ENCODE measurements at regions not wholly inside any gene's neighbourhood (a gene's known extent, or its start where the extent isn't known, plus 50 kb on each side); places are given as distances from the start of the nearest gene placed in this dataset.

DNA sequence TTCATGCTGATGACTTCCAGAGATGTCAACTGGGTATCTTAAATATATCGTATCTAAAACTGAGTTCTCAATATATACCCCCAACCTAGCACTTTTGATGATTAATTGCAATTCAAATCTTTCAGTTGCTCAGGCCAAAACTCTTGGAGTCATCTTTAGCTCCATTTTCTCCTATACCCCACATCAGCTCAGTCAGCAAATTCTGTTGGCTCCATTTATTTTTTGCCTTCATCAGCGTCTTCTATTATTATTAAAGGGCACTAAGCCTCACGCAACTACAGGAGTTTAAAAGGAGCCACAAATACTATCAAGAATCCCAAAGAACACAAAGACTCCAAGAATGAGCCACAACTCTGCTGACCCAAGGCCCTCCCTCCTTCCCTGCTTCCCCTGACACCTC lies 134.9 kb downstream of the KCTD12 start:
- no peak for DNase-seq (ENCODE audit: low read depth in 4 of 4, low spot score in 3 of 4)

DNA sequence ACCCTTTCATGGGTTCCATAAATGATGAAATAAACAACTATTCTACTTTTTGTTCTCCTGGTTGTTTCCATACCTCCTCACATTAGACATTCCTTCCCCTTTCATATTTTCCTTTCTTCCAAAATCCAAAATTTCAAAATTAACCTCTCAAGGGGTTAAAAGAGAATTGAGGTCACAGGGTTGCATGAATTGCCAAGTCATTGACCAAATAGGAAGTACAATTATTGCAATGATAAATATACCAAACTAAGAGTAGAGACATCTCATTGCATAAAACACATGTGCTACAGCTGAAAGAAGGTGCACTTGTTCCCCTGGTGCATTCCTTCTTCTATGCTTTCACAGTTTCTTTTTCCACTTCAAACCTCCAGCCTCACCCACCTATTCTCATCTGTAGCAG lies 136.1 kb downstream of the KCTD12 start:
- no peak for DNase-seq (ENCODE audit: low read depth in 4 of 4, low spot score in 3 of 4)

DNA sequence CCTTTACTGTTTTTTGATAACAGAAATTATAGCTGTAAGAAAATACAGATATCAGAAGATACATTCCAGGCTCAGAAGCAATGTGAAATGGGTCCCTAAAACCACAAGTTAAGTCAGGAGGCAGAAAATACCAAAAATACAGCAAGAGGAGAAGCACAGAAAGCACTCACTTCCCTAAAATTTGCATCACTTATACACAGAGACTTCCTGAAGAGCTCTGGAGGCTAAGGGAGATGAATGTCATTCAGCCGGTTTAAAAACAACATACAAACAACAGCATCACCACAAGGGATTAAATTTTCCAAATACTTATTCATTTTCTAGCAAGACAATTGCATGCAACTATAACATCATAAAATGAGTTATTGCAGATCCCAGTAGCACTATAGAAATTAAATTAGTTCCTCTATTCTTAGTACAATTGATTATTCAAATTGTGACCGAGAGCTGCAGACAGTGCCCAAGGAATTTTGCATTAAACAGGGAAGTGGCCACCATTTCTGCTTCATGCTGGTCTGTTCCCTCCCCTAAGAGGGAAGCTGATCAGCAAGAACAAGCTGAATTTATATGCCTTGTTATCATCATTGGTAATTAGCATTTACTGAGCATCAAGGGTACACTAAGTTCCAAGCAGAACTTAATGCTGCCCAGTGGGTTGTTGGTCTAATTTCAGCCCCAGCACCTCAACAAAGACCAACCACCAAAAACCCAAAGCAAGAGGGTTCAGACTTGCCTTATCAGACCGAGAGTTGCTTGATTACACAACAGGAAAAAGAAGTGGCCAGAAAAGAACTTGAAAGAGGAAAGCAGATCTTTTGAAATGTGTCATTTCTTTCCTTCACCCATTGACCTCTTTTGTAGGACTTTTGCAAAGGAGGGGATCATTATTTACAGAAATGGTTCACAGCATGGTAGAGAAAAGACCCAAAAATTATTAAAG lies 140.7 kb downstream of the KCTD12 start:
- DNase-seq (ENCODE audit: low read depth in 4 of 4, low spot score in 3 of 4), result no peak

DNA sequence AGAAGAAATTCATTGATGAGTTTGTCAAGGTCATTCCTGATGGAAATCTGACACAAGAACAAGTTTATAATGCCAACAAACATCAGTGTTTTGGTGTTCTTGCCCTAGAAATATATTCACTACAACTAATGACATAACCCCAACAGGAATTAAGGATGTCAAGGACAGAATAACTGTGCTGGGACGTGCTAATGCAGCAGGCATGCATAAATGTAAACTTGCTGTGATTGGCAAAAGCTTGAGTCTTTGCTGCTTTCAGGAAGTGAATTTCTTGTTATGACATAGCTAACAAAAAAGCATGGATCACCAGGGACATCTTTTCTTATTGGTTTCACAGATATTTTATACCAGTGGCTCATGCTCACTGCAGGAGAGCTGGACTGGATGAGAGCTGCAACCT lies 144.6 kb downstream of the KCTD12 start:
- no peak for DNase-seq (ENCODE audit: low read depth in 4 of 4, low spot score in 3 of 4)

DNA sequence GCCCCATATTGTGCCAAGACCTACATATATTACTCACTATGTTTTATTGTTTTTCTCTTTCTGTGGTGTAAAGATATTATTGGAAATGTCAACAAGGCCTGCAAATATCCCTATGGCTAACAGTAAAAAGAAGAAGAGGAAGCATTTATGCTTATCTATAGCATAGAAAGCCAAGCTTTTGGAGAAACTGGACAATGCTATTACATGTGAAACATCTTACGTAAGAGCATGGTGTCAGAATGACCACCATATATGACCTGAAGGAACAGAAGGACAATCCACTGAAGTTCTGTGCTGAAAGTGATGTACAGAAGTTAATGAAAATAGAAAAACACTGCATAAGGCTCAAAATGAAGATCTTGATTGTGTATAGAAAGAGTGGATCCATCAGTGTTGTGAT lies 145.2 kb downstream of the KCTD12 start:
- DNase-seq (ENCODE audit: low read depth in 4 of 4, low spot score in 3 of 4), result no peak

DNA sequence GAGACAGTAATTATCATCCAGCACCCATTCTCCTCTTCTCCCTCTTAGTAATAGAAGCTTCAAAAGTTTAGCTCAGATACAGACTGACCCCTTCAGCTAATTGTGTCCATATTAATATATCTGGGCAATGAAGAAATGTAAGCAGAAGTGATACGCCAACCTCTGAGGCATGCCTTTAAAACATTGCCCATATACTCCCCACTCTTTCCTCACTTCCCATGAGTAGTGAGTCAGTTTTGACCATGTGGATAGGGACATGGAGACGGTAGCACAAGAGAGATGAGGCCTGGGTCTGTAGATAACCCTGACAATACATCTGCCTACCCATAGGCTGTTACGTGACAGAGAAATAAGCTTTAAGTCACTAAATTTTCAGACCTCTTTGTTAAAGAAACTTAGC lies 147.6 kb downstream of the KCTD12 start:
- no peak for DNase-seq (ENCODE audit: low read depth in 4 of 4, low spot score in 3 of 4)

DNA sequence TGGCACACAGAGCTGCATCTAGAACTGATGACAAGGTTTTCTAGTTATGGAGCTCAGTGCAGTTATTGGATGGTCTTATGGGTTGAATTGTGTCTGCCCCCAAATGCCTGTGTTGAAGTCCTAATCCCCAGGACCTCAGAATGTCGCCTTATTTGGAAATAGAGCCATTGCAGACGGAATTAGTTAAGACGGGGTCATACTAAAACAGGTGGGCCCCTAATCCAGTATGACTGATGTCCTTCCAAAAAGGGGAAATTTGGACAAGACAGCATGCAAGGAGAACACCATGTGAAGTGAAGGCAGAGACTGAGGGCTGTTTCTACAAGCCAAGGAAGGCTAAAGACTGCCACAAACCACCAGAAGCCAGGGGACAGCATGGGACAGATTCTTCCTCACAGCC lies 148.7 kb downstream of the KCTD12 start:
- DNase-seq (ENCODE audit: low read depth in 4 of 4, low spot score in 3 of 4), result no peak

DNA sequence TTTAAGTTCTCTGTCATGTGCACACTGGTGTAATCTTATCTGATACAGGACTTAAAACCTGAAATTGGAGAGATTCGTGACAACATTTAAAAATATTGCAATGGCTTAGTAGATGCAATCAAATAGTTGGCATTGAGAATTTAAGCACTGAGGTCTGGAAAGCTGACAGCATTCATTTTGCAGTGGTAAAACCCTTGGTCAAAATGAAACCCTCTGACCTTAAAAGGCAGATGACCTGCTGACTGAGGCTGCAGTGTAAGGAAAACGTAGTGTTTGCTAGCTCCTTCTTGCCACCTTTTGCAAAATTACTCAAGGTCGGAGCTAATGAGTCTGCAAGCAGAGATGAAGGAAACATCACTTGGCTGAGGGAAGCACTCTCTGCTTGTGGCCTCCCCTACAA lies 150.6 kb downstream of the KCTD12 start:
- no peak for DNase-seq (ENCODE audit: low read depth in 4 of 4, low spot score in 3 of 4)

DNA sequence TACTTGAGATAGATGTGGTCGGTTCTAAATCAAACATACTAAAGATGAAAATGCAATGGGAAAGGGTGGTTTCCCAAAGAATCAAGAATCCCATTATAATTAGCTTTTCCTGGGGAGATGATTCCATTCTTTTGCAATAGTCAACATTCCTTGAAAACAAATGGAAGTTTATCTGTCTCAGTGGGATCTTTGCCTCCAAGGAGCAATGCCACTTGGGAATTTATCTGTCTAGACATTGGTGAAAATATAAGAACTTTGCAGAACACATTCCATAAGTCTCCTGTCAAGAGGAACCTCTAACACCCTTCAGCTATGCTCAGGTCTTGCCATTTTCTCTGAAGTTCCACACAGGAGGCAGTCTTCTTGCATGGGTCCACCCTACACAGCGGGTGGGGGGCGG lies 152.5 kb downstream of the KCTD12 start:
- no peak for DNase-seq (ENCODE audit: low read depth in 4 of 4, low spot score in 3 of 4)

DNA sequence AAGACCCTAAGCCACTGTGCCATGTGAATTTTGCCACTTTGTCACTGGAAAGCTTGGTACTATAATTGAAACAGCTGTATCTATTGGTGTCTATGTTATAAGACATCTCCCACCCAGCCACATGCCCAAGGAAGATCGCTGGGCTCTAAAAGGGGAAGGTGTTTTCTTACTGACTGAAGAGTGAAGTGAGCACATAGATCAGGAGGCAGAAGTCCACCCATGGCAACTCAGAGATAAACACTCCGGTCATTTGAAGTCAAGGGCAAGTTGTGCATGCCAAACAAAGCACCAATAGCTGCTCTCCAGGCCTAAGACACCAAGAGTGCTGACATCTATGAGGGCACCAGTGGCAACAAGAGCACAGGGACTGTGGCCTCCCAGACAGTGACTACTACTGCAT lies 153.8 kb downstream of the KCTD12 start:
- no peak for DNase-seq (ENCODE audit: low read depth in 4 of 4, low spot score in 3 of 4)

DNA sequence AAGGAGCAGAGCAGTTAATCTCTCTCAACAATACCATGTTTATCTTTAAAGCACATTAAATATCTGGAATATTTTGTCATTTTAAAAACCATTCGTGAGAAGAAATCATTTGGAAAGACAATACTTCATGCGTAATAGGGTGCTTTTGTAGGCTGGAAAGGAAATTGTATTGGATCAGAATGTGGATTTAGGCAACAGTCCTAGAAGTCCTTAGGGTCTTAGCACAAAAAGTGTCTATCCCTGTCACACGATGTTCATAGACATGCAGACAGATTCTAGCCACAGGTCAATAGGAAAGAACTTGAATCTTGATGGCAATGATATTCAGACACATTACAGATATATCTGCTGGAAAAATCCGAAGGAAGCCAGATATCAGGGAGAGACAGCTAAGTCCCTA lies 156.0 kb downstream of the KCTD12 start:
- no peak for DNase-seq (ENCODE audit: low read depth in 4 of 4, low spot score in 3 of 4)

DNA sequence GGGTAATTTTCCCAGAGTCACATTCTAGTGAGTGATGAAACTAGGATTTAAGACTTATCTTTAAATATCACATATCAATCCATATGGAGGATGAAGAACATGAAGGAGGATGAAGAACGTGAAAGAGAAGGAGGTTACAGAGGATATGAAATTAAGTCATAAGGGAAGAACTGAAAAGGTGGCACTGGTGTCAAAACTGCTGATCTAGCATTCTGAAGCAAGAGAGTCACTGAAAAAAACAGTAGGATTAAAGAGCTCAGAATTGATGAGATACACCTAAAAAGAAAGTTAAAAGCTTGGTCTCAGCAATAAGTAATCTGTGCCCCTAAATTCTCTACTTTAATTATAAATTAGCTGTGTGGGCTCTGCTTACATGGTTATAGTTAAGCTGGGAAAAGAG lies 156.5 kb downstream of the KCTD12 start:
- DNase-seq (ENCODE audit: low read depth in 4 of 4, low spot score in 3 of 4), result no peak

DNA sequence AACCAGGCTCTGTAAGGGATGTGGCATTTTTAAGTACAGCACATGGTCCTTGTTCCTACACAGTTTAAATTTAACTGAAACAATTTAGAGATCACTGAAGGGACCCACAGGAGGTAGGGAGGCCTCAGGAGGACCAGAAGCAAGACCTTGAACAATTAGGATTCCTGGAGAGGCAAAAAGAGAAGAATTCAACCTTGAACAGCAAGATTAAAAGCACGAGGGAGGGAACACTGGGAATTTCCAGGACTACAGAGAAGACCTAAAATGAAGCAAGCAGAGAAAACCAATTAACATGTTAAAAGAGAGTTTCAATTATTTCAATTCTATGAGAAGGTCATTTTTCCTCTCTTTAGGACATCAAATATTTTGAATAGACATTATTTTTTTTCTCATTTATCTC lies 160.3 kb downstream of the KCTD12 start:
- DNase-seq (ENCODE audit: low read depth in 4 of 4, low spot score in 3 of 4), result no peak

DNA sequence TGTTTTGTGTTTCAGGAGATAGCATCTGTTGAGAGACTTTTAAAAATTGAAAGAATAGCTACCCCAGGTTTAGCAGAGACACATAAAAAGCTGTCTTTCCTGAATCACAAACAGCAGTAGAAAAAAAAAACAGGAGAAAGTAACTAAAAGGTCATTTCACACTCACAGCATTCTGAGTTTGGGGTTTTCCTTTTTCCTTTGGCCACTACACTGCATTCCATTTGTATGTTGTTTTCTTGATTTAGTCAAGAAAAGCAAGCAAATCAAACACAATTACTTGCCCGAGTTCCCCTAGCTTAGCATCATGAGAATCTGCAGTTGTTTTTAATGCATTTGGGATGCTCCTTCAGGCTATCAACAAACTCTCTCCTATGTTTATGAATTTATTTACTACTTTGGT lies 161.0 kb downstream of the KCTD12 start:
- no peak for DNase-seq (ENCODE audit: low read depth in 4 of 4, low spot score in 3 of 4)

DNA sequence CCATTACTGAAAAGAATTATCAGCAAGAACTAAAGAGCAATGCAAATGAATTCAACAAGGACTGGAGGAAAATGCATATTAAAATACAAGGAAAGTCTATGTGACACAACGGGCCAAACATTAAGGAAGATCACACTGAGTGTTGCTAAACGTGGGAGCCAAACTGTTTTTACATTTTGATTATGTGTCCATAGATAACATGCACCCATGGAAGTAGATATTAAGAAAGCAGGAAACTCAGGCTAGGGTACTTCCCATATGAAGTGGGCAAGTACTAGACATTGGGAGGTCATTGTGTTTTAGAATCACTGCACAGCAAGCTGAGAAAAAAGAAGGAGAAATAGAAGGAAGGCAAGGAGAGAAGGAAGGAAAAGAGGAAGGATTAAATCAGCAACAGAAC lies 161.8 kb downstream of the KCTD12 start:
- DNase-seq (ENCODE audit: low read depth in 4 of 4, low spot score in 3 of 4), result no peak

DNA sequence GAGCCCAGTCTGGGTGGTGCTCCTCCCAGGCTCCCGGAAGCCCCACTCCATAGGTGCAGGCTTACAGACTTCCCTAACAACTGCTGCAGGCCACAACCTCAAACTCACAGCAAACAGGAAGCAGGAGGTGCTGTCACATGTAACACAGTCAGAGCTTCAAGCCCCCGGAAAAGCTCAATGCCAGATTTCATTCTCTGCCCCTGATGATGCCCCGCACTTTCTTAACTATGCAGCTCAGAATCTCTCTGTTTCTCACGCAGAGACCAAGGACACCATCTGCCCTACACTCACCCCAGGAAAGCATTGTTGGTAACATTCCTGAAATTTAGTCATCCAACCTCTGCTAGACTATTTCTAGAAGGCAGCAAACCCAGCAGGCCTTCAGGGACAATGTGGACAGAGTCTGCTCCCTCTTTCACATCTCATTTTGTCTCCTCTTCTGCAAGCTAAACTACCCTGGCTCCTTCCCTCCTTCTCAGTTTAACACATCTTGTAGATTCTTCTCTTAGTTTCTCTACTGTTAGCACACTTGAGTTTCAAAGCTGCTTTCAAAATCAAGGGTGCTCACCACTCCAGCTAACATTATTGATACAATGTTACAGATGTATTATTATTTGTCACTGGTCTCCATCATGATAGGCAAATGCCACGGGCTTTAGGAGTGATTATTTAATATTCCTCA lies 162.5 kb downstream of the KCTD12 start:
- no peak for DNase-seq (ENCODE audit: low read depth in 4 of 4, low spot score in 3 of 4)

DNA sequence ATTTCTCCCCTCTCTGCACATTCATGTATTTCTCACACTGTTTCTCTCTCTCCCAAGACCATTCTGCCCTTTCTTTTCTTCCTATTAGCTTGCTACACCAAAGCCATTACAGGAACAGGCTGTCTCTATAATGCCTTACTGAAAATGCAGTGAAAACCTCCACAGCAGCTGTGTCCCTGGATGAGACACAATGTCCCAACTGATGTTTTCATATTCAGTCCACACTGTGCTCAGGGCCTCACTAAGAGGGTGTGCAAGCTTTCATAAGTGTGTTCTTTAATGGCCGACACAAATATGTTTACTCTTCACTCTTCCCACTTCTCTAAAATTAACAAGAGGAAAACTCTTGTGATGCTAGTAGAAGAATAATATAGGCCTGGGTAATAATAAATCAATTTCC lies 163.4 kb downstream of the KCTD12 start:
- no peak for DNase-seq (ENCODE audit: low read depth in 4 of 4, low spot score in 3 of 4)

DNA sequence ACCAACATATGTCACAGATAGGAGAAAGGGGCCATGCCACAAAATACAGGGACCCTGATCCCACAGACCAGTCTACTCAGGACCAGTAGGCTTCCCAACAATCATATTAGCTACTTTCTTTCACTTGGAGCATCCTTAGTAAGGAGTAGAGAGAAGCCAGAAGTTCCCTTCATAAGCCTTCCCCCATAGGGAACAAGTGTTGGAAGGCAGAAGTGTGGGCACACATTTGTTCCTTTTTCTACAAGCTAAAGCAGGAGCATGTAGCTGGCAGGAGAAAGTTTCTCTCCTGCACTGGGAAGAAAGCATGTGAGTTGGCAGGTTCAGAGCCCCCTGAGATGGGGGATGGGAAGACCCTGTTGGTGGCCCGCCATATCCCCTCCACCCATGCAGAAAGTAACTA lies 165.4 kb downstream of the KCTD12 start:
- DNase-seq (ENCODE audit: low read depth in 4 of 4, low spot score in 3 of 4), result no peak

DNA sequence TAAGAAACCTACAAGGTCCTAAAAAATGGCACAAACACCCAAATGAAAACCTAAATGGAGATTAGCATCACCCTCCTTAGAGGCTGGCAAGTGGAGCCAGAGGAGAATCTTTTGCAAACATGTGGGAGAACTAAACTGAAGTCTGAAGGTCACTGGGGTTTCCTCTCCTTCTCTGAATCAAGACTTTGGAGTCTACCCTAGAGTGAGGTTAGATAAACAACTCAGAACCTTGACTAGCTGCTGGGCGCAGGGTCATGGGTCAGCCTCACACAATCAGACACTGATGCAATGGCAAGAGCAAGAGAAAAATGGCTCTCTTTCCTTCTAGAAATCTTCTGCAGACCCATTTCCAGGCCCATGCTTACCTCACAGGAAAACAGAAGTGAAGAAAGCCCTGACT lies 165.8 kb downstream of the KCTD12 start:
- no peak for DNase-seq (ENCODE audit: low read depth in 4 of 4, low spot score in 3 of 4)

DNA sequence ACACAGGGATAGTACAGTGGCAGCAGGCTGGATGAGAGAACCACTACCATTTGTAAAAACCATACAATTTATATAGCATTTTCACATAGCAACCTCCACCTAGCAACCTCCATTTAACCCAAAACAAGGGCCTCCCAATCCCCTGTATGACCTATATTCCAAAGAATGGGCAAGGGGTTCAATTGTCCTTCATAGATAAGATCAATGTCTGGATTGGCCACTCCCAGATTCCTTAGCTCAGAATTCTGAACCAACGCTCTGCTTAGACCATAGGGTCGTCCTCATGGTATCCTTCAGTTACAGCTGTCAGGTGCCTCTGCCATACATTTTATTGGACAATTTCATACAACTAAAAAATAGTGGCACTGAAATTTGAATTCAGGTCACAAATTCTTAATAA lies 166.2 kb downstream of the KCTD12 start:
- DNase-seq (ENCODE audit: low read depth in 4 of 4, low spot score in 3 of 4), result no peak

DNA sequence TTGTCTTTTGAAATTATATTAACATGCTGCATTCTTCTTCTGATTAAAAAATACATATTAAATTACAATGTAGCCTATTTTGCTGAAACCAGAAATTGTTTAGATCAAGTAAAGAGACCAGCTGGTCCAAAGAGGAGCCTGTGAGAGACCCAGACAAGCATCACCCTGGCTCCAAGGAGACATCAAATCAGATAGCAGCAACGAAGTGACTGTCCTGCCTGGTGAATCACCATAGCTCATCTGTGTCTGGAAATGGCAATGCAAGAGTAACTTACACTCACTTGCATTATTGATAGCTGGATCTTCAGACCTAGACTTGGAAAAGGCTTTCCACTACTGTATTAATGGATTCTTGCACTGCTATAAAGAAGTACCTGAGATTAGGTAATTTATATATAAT lies 169.1 kb downstream of the KCTD12 start:
- DNase-seq (ENCODE audit: low read depth in 4 of 4, low spot score in 3 of 4), result no peak

DNA sequence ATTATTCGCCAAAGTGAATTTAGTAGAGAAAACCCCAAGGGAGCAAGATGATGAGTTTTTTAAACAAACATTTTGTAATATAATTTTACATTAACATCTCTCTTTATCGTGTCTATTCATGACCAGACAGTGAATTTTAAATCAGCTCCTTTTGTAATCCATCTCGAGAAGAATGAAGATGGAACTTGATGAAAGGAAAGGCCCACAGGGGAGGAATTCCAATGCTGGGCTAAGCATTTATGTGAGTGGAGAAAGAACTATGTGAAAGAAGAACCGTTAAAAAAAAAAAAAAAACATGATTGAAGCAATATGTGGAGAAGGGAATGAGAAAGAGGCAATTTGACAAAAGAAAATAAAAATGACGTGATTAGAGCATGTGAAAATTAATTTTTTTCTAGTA lies 170.6 kb downstream of the KCTD12 start:
- DNase-seq (ENCODE audit: low read depth in 4 of 4, low spot score in 3 of 4), result no peak

All from right renal pelvis (tissue), 4 donors.